ENCODE measurements at regions not wholly inside any gene's neighbourhood (a gene's known extent, or its start where the extent isn't known, plus 50 kb on each side); places are given as distances from the start of the nearest gene placed in this dataset.

DNA sequence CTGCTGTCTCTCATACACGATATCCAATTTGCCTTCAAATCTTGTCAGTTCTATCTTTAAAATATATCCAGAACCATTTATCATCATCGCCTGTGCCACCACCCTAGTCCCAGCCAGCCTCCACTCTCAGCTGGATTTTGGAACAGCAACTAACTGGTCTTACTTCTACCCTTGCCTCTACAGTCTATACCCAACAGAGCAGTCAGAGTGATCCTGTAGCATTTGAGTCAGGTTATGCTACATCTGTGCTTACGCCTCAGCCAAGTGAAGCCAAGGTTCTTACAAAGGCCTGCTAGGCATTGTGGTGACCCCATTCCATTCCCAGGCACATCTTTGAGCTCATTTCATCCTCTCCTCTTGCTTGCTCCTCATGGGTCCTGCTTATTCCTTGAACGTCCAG is 95.7 kb upstream of the ACSL1 start:
- no peak overlapping the region for H3K18ac ChIP-seq (ENCODE audit: extremely low read depth, low read length)
- FAIRE-seq: no peak
- no peak overlapping the region for H2BK120ac ChIP-seq (replicated peaks; ENCODE audit: low read depth, low read length)
- no peaks in the 10 kb centered on the region for H3K4me1 ChIP-seq (replicated peaks in 1 of 4; ENCODE audit: control insufficient read depth in 3 of 4, insufficient read depth in 4 of 4, low read length in 3 of 4)
- WGBS, 2 experiments (ENCODE audit: extremely low coverage in 1 of 2, insufficient coverage in 1 of 2, insufficient read length in 1 of 2, insufficient replicate concordance in 2 of 2, low coverage in 1 of 2, low lambda C conversion rate in 2 of 2, missing lambda C conversion rate in 1 of 2): 96% methylated on average over 4 of the region's 4 CpGs; no CpG with 5 or more reads in 1 of the 2 experiments
- H2AK5ac ChIP-seq (ENCODE audit: low read depth, low read length): no peak overlapping the region
- H3K56ac ChIP-seq (replicated peaks; ENCODE audit: insufficient read length, low read depth, low read length): no peak overlapping the region
- H4K8ac ChIP-seq (ENCODE audit: extremely low read depth, insufficient read depth, low read length): no peak overlapping the region
- ChIA-PET POLR2A (ENCODE audit: partially characterized antibody) (no interaction called here), CTCF (ENCODE audit: partially characterized antibody) (interaction anchor here (0.7 kb wide), 1 partner anchor 180 kb away, joined by 3 read pairs; no protein-coding TSS in a partner anchor)
- no peaks in the 10 kb centered on the region for H3K36me3 ChIP-seq (ENCODE audit: control insufficient read depth in 2 of 4, insufficient read depth in 4 of 4, low read length in 3 of 4)
- no peak overlapping the region for H3K4ac ChIP-seq (replicated peaks; ENCODE audit: insufficient read length, low read depth, low read length)
- no peak overlapping the region for H2AFZ ChIP-seq (ENCODE audit: low read length)
- H2BK5ac ChIP-seq (ENCODE audit: low read depth, low read length): no peak overlapping the region
- H3K27ac ChIP-seq (ENCODE audit: low read depth, low read length): no peak overlapping the region
- H4K20me1 ChIP-seq (replicated peaks in 1 of 2; ENCODE audit: control insufficient read depth in 1 of 2, insufficient read depth in 2 of 2, low read length in 2 of 2): no peaks in the 10 kb centered on the region
- 0 out of 4 replicates have a peak, but pooled peaks cover 0 to 3% of the 10 kb centered on the region in 2 experiments for H3K9me3 ChIP-seq (ENCODE audit: insufficient read depth in 2 of 2, low read depth in 1 of 2, low read length in 1 of 2)
- H3K4me3 ChIP-seq (ENCODE audit: extremely low read depth in 1 of 4, insufficient read depth in 2 of 4, low read depth in 3 of 4, low read length in 4 of 4): no peak overlapping the region
- no peak overlapping the region for H2BK15ac ChIP-seq (ENCODE audit: low read length)
- H4K5ac ChIP-seq (ENCODE audit: insufficient read length, low read depth, low read length): no peak overlapping the region
- no peak overlapping the region for H3K9ac ChIP-seq (replicated peaks in 1 of 4; ENCODE audit: extremely low read depth in 1 of 4, low read depth in 3 of 4, low read length in 3 of 4)
- H3K23me2 ChIP-seq (ENCODE audit: low read depth, low read length): no peaks in the 10 kb centered on the region
- H3K79me2 ChIP-seq (ENCODE audit: control insufficient read depth in 1 of 2, insufficient read depth in 2 of 2, low read length in 2 of 2): no peaks in the 10 kb centered on the region
- no peak overlapping the region for H4K91ac ChIP-seq (replicated peaks; ENCODE audit: insufficient read length, low read length)
- H2BK12ac ChIP-seq (ENCODE audit: low read depth, low read length): no peak overlapping the region
- H3K4me2 ChIP-seq (ENCODE audit: insufficient read depth in 1 of 2, low read depth in 2 of 2, low read length in 2 of 2): no peak overlapping the region
- no peaks in the 10 kb centered on the region for H3K79me1 ChIP-seq (ENCODE audit: low read depth, low read length)
- DNase-seq (ENCODE audit: low read depth in 1 of 2, low spot score in 2 of 2): no peak
- TF ChIP-seq CEBPB (IDR thresholded peaks at IDR 0.05; ENCODE audit: low read depth, low read length) (no peak), SP2 (IDR thresholded peaks at IDR 0.05; ENCODE audit: low read length) (no peak), GABPA (IDR thresholded peaks at IDR 0.05; ENCODE audit: borderline replicate concordance, insufficient read depth, low read length) (no peak), EGR1 (IDR thresholded peaks at IDR 0.05; ENCODE audit: borderline replicate concordance, low read depth, low read length) (no peak)
- no peak overlapping the region for H3K14ac ChIP-seq (ENCODE audit: insufficient read length)
- H3K27me3 ChIP-seq (replicated peaks in 1 of 4; ENCODE audit: control insufficient read depth in 3 of 4, extremely low read depth in 1 of 4, insufficient read depth in 3 of 4, low read length in 3 of 4): no peaks in the 10 kb centered on the region
- H2BK20ac ChIP-seq (ENCODE audit: low read length): no peak overlapping the region
- H3K23ac ChIP-seq (ENCODE audit: insufficient read length): no peak overlapping the region

All from H1 (cell line).